NCI-H2227 (cell line): ENCODE measurements at regions not wholly inside any gene's neighbourhood (a gene's known extent, or its start where the extent isn't known, plus 50 kb on each side); places are given as distances from the start of the nearest gene placed in this dataset.

Source experiments
- DNase-seq: peaks from one replicate; lab custom pipeline; 2025; ENCODE audit not compliant: unreplicated experiment; lab: John Stamatoyannopoulos, UW

- DNase-seq = no peak
These were observed 310.5 kb downstream of the GPAM start for GRCh38 chr10:111873041-111873440.

- DNase-seq = no peak
These were observed 309.9 kb downstream of the GPAM start for GRCh38 chr10:111873621-111874135.

- no peak for DNase-seq
These were observed 309.0 kb downstream of the GPAM start for GRCh38 chr10:111874576-111874975.

- no peak for DNase-seq
These were observed 307.8 kb downstream of the GPAM start for GRCh38 chr10:111875725-111876124.

- no peak for DNase-seq
These were observed 306.3 kb downstream of the GPAM start for GRCh38 chr10:111877258-111877657.

DNA sequence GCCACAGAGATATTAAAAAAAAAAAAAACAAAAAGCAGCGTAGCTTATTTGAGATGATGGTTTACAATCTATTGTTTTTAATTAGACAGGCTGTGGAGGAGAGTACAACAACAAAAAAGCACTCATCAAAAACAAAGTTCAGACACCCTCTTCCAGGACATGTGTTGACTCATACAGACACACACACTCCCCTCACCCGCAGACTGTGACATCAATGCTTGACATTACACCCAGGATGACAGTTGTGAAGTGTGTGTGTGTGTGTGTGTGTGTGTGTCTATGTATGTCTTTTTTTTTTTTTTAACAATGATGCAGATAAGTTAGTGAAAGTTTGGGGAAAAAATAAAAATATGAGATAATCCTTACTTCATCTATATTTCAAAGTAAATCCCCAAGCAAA, 303.6 kb downstream of the GPAM start:
- DNase-seq = no peak

DNA sequence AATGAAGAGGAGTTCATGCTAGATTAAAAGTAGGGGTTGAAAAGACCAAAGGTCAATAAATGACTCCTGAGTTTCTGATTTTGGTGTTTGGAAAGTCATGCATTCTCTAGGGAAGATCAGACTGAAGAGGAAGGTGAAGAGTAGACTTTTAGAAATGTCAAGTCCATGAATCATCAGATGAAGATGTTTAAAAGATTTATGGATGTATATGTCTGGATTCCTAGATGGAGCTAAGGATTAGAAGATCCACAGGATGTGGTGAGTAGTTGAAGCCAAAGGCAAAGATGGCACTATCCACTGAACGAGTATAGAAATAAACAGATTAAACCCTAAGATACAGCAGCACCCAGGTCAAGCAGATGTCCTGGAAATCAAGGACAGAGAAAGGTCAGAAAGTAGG, 298.5 kb downstream of the GPAM start:
- no peak for DNase-seq

DNA sequence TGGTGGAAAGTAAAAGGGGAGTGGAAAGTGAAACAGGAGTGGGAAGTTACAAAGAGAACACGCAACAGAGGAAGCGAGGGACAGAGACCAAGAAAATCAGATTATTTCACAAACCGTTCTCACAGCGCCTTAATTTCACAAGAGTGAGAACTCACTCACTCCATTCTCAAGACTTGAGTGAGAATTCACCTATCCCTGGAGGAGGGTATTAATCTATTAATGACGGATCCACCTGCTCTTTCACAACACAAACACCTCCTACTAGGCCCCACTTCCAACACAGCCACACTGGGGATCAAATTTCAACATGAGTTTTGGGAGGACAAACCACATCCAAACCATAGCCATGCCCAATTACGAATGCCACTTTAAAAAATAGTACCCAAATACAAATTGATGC, 297.6 kb downstream of the GPAM start:
- no peak for DNase-seq

GRCh38 chr10:111887266-111887665, 296.3 kb downstream of the GPAM start:
- DNase-seq = no peak

- DNase-seq = no peak
These were observed 293.5 kb downstream of the GPAM start for GRCh38 chr10:111890046-111890445.

DNA sequence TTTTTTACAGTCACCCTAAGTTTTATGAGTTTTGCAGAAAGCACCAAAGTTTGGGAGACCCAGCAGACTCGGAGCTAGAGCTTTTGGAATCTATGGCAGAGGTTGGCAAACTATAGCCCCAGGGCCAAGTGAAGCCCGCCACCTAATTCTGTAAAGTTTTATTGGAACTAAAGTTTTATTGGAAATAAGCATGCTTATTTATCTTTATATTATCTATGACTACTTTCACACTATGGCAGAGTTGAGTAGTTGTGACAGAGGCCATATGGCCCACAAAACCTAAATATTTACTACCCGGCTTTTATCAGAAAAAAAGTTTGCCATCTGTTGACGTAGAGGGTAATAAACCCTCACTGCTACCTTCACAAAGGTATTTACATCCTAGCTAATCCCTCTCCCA, 267.6 kb downstream of the GPAM start:
- DNase-seq = no peak

GRCh38 chr10:111921821-111922220, 261.7 kb downstream of the GPAM start:
- DNase-seq = no peak

- DNase-seq = no peak
These were observed 260.5 kb downstream of the GPAM start for GRCh38 chr10:111923032-111923431.

- no peak for DNase-seq
These were observed 257.3 kb downstream of the GPAM start for GRCh38 chr10:111926286-111926685.

DNA sequence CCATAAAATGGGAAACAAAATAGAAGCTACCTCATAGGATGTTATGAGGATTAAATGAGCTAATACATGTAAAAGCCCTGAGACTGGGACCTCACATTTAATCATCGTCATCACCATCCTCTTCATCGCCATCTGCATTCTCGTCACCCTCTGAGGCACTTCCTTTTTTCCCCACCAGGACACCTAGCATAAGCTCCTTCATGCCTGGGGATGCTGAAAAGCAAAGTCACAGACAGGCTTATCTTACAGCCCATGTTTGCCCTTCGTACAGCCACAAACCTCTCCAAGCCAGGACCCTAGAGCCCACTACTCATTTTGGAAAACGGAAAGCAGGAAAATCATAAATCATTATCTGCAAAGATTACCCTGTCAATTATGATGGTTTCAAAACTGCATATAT, 249.6 kb downstream of the GPAM start:
- no peak for DNase-seq

DNA sequence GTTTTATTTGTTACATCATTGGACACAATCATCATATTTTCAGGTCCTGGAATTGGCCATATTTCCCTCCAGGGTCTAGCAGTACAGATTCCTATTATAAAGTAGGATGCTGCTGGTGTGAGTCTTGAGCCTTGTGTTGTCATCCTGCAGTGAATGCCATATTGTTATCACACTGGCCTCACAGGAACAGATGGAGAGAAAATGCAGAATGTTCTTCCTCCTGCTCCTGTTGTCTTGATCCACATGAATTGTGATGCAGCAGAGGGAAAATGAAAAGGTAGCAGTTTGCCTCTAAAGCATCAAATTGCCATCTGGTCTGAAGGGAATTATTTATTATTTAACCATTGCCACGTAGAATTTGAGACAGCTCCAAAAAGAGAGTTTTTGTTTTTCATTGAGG, 248.6 kb downstream of the GPAM start:
- DNase-seq = no peak

DNA sequence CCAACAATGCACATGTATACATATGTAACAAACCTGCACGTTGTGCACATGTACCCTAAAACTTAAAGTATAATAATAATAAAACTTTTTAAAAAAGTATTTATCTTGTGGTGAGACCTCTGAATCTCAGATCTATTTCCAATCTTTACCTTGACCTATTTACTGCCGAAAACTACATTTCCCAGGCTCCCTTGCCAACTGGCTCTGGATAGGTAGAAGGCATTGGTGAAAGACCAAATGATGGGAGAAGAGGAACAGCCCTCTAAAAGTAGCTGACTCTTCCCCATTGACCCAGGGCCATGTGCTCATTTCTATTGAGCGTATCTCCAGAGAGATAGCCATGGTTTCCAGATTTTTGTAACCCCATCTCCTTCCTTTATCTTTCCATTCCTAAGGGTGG, 247.4 kb downstream of the GPAM start:
- no peak for DNase-seq

DNA sequence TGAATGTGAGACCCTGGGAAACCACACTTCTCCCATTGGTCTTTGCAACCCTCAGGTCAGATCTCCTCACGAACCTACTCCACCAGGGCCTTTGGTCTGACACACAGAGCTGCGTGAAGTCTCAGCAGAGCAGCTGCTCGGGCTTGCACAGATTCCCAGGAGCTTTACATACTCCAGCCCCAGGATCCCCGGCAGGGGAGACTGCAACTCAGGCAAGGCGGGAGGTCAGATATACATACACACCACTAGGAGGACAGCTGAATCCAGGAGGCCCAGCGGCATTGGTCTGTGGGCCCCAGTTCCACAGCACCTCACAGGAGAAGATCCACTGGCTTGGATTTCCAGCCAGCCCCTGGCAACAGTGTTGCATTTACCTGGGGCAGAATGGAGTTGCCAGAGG, 239.2 kb downstream of the GPAM start:
- DNase-seq = no peak

DNA sequence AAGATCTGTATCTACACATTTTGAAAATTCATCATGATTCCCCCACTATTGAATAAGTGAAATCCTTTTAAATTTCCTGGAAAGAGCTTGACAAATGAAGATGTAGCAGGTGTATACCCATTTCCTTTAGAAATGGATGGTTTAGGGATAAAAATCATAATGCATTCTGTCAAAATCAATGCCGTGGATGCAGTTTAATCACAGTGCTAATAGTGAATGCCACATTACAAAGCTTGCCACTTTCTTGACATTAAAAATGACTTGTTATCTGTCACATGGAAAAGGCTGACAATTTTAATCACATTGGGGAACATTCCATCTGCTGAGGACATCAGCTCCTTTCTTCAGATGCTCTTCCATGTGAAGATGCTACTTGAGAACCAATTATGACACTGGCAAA, 229.6 kb downstream of the GPAM start:
- DNase-seq = no peak

DNA sequence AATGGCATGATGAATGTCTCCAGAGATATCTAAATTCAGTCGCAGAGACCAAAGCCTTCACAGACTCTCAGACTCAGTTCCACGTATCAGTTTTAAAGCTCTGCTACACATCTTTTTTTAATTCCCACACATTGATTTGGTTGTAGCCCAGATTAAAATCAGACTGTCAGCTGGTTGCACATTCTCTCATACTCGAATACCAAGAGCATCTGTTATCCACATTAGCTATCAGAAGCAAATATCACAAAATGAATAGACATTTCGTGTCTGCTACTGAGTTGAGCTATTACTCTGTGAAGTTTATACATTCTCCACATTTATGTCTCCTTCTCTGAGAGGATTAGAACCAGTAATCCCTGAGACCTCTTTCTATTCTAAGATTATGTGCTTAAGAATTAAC, 229.2 kb downstream of the GPAM start:
- no peak for DNase-seq

- DNase-seq = no peak
These were observed 226.7 kb downstream of the GPAM start for GRCh38 chr10:111956841-111957240.

- no peak for DNase-seq
These were observed 220.6 kb downstream of the GPAM start for GRCh38 chr10:111962951-111963350.

GRCh38 chr10:111967116-111967515, 216.4 kb downstream of the GPAM start:
- no peak for DNase-seq

GRCh38 chr10:111967547-111967946, 216.0 kb downstream of the GPAM start:
- DNase-seq = no peak
